ENCODE measurements at regions not wholly inside any gene's neighbourhood (a gene's known extent, or its start where the extent isn't known, plus 50 kb on each side); places are given as distances from the start of the nearest gene placed in this dataset.
"Not testable (repeated sequence)": the region's sequence is repeated elsewhere in the genome, so short reads cannot be mapped to it uniquely, and the experiment has no call there.

DNA sequence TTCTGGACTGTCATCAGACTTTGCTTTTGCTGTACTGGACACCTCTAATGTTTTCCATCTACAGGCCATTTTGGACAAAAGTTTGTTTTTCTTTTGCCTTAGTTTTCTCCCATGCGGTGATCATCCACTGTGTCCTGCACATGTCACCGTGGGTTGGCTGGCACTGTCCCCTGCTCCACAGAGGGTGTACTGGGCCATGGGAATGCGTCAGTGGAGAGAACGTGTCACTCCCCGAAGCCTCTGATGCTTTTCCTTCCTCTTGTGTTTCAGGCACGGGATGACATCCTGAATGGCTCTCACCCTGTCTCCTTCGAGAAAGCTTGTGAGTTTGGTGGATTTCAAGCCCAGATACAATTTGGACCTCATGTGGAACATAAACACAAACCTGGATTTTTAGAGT, 385.0 kb upstream of the TPM1 start:
- not testable (repeated sequence) for H3K4me3 ChIP-seq (ENCODE audit: low read depth, low read length)

- no peak overlapping the region for H3K4me3 ChIP-seq (ENCODE audit: low read depth, low read length)
These were observed 384.0 kb upstream of the TPM1 start for GRCh38 chr15:62658498-62658897.

DNA sequence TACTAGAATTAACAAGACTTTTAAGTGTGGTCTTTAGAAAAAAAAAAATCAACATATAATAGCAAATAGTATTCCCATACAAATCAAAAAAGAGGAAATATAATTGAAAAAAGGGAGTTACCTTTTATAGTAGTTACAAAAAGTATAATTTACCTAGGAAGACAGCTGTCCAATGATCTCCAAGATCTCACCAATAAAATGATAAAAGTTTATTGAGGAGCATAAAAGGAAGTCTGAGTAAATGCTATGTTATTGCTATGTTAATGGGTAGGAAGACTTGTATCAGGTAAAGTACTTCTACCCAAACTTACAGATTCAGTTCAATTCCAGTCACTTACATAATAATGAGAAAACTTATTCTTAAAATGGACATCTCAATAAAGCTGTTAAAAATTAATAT, 379.0 kb upstream of the TPM1 start:
- H3K4me3 ChIP-seq (ENCODE audit: low read depth, low read length): no peak overlapping the region

- no peak overlapping the region for H3K4me3 ChIP-seq (ENCODE audit: low read depth, low read length)
These were observed 377.1 kb upstream of the TPM1 start for GRCh38 chr15:62665449-62665848.

- H3K4me3 ChIP-seq (ENCODE audit: low read depth, low read length): no peak overlapping the region
These were observed 376.5 kb upstream of the TPM1 start for GRCh38 chr15:62666046-62666445.

DNA sequence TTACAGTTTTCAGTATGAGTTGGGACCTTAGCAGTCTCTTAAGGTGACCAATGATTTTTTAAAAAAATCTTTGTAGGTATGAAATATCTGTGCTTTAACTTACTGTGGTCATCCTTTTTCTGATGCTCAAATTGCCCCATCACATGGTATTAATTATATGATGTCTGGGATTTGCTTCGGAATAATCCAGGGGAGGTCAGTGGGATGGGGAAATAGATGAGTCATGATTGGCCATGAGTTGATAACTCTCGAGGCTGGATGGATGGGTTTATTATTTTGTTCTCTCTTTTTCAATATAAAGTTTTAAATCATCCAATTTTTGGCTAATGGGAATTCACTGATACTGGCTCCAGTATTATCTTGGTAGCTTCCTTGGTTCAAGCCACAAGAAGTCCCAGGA, 370.3 kb upstream of the TPM1 start:
- no peak overlapping the region for H3K4me3 ChIP-seq (ENCODE audit: low read depth, low read length)

DNA sequence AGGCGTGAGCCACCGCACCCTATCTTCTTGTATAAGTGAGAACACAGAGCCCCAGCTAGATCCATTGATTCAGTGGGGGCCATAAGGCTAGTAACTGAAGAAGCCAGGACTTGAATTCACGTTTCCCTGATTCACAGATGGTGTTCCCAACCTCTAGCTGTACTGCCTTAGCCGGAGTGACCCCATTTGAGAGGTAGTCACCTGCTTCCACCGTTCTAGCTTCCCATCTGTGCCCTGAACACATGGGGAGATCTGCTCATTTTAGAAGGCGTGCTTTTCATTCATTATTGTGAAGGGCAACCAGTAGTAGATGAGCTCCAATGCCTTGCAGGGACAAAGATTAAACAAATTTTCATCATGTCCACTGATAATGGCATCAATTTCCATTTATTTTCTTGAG, 365.7 kb upstream of the TPM1 start:
- H3K4me3 ChIP-seq (ENCODE audit: low read depth, low read length): no peak overlapping the region

- no peak overlapping the region for H3K4me3 ChIP-seq (ENCODE audit: low read depth, low read length)
These were observed 360.3 kb upstream of the TPM1 start for GRCh38 chr15:62681939-62682896.

- not testable (repeated sequence) for H3K4me3 ChIP-seq (ENCODE audit: low read depth, low read length)
These were observed 359.4 kb upstream of the TPM1 start for GRCh38 chr15:62683192-62683591.

DNA sequence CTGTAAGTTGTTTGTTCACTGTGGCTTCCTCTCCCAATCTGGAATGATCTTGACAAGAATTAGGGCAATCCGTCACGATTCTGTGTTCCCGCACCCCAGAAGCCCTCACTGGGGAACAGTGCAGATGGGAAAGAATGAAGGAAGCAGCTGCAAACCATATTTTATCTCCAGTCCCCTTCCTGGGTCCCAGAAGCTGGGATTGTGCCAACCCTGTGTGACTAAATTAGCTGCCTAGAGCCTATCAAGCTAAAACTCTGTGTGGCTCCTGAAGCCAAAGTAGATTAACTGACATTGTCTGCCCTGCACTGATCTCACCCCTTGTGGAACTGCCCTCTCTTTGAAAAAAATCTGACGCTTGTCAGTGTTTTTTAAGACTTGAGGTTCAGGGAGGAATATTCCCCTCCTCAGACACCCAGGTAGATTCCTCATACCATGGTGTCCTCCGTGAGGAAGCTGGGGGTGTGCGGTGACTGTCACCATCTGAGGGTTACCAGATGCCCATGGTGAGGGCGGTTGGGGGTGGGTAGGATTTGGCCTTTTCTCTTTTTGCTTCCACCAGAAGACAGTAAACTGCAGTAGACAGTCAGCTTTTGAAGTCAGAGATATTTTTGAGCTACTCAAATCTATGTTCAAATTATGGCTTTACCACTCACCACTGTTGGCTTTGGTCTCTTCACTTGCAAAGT, 358.3 kb upstream of the TPM1 start:
- H3K4me3 ChIP-seq (ENCODE audit: low read depth, low read length): no peak overlapping the region

DNA sequence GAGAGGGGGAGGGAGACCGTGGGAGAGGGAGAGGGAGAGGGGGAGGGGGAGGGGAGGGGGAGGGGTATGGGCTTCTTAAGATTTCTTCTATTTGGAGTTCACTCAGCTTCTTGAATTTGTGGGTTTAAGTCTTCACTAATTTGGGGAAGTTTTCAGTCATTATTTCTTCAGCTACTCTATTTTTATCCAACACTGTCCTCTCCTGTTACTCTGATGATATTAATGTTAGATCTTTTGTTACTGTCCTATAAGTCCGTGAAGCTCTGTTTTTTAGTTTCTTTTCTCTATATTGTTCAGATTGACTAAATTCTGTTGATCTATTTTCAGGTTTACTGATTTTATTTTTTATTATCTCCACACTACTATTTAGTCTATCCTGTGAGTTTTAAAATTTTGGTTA, 351.5 kb upstream of the TPM1 start:
- no peak overlapping the region for H3K4me3 ChIP-seq (ENCODE audit: low read depth, low read length)

DNA sequence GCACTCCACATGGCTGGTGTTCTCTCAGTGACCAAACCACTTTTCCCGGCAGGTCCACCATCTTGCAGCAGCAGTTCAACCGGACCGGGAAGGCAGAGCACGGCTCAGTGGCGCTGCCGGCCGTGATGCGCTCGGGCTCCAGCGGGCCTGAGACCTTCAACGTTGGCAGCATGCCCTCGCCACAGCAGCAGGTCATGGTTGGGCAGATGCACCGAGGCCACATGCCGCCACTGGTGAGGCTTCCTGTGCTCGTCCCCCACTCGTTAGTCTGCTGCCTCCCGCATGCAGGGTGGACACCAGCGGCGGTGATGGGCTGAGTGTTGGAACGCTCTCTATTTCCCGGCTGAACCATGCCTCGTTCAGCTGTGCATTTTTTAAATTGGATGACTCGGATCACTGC, 344.9 kb upstream of the TPM1 start:
- H3K4me3 ChIP-seq (ENCODE audit: low read depth, low read length): no peak overlapping the region

- no peak overlapping the region for H3K4me3 ChIP-seq (ENCODE audit: low read depth, low read length)
These were observed 343.9 kb upstream of the TPM1 start for GRCh38 chr15:62698646-62699045.

- no peak overlapping the region for H3K4me3 ChIP-seq (ENCODE audit: low read depth, low read length)
These were observed 336.2 kb upstream of the TPM1 start for GRCh38 chr15:62706317-62706716.

- no peak overlapping the region for H3K4me3 ChIP-seq (ENCODE audit: low read depth, low read length)
These were observed 334.1 kb upstream of the TPM1 start for GRCh38 chr15:62708470-62708869.

GRCh38 chr15:62709261-62709660, 333.3 kb upstream of the TPM1 start:
- H3K4me3 ChIP-seq (ENCODE audit: low read depth, low read length): no peak overlapping the region

GRCh38 chr15:62711691-62712454, 330.7 kb upstream of the TPM1 start:
- H3K4me3 ChIP-seq (ENCODE audit: low read depth, low read length): no peak overlapping the region

DNA sequence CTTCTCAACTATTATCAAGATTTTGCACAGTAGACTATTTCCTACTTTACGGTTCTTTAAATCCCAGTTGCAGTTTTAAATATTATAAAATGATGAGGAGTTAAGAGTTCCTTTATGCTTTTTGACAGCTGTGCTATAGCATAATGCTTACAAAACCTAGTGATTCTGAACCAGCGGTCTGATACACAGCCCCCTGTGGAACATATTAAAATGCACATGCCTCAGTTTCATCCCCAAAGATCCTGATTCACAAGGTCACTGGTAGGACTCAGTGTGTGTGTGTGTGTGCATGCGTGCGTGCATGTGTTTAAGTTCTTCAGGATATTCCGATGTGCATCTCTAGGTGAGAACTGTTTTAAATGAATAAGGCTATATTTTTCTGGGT, 330.1 kb upstream of the TPM1 start:
- no peak overlapping the region for H3K4me3 ChIP-seq (ENCODE audit: low read depth, low read length)

- no peak overlapping the region for H3K4me3 ChIP-seq (ENCODE audit: low read depth, low read length)
These were observed 326.6 kb upstream of the TPM1 start for GRCh38 chr15:62715946-62716345.

DNA sequence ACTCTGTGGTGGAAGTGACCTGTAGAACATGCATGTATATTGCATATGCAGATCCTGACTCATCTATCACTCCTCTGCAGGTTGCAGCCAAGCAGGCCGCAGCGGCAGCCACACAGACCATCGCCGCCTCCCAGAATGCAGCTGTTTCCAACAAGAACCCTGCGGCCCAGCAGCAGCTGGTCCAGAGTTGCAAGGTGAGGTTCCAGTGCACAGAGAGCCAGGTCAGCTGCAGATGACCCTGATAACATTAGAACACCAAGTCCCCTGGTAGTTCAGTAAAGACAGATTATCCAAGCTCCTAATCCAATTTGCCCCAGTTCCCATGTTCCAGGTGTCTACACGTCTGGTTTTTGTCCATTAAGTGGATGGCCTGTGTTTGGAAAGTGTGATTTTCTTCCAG, 325.1 kb upstream of the TPM1 start:
- H3K4me3 ChIP-seq (ENCODE audit: low read depth, low read length): no peak overlapping the region

DNA sequence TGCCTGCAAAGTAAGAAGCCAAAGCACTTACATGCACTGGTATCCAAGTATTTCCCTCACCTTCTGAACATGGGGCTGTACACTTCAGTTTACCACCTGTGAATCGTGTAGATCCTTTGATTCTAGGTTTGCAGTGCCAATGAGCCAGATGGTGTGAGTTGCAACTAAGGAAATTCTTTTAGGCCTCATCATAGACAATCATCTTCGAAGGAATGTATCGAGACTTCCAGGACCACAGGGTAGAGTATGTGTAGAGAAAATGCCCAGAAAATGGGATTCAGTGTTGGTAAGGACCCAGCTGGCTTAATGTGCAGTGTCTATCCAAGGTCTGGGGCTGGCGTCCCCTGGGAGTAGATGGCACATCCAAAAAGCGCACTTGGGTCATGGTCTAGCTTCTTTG, 323.2 kb upstream of the TPM1 start:
- H3K4me3 ChIP-seq (ENCODE audit: low read depth, low read length): no peak overlapping the region

DNA sequence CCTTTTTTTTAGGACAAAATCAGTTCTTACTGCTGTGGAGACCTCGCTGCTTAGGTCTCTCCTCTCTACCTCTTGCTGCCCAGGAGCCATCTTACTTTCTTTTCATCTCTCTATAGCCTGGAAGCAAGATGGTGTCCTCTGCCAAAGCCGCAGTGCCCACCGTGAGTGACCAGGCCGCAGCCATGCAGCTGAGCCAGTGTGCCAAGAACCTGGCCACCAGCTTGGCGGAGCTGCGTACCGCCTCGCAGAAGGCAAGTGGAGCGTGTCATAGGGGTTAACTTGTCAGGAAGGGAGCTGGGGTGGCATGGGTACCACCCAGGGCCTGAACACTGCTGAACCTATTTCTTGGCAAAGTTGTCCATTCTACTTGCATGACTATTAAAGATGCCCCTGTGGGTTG, 320.3 kb upstream of the TPM1 start:
- no peak overlapping the region for H3K4me3 ChIP-seq (ENCODE audit: low read depth, low read length)
